Right cardiac atrium (tissue), 5 donors: ENCODE measurements at regions not wholly inside any gene's neighbourhood (a gene's known extent, or its start where the extent isn't known, plus 50 kb on each side); places are given as distances from the start of the nearest gene placed in this dataset.
A peak's percentile ranks its signal among the peaks of the same experiment; 100 is the strongest.

Experiments
- ATAC-seq, 2 donors: fragments of 200-7000 bp; cut with Tn5 transposase; one replicate each; pipeline versions ENCODE4 v1.8.0 to v1.9.1; 2020; ENCODE audit warnings: moderate library complexity in 2 of 2, mild to moderate bottlenecking in 1 of 2
- DNase-seq, 3 donors: peaks; one replicate each; pipeline ENCODE4 v3.0.0-alpha.2; 2020
- H3K27ac ChIP-seq: one replicate; pipeline ENCODE4 v1.5.1; 2013; ENCODE audit warnings: mild to moderate bottlenecking, low read length, control low read depth, moderate library complexity
- H3K27me3 ChIP-seq: one replicate; pipeline ENCODE4 v1.6.1; 2013; ENCODE audit not compliant: control insufficient read depth, insufficient read depth
- H3K4me1 ChIP-seq: one replicate; pipeline ENCODE4 v1.6.1; 2013; ENCODE audit warnings: low read length; ENCODE audit not compliant: control insufficient read depth, insufficient read depth
- H3K4me3 ChIP-seq: one replicate; pipeline ENCODE4 v1.5.1; 2013; ENCODE audit warnings: low read length, control low read depth
- H3K9me3 ChIP-seq: one replicate; pipeline ENCODE4 v1.6.1; 2013; ENCODE audit warnings: low read length; ENCODE audit not compliant: control insufficient read depth
- WGBS: extraction: QIAGEN DNeasy Blood & Tissue Kit; methylation state at CpG from one replicate; pipeline ENCODE4 v1.1.7; 2013; 5-methylcytosine and 5-hydroxymethylcytosine counted together
- intact Hi-C, 4 donors: fragments of 100-400 bp; cut with DNase I; formaldehyde crosslinking; loops; one replicate each; pipeline versions ENCODE4 v1.11.0 to v1.14.0; 2022 to 2023
- donor health status: healthy with polysubstance abuse.
- donor health status: DM: no; HTN: yes; CAD: no.
- donor health status: DM: no; HTN: no; CAD: no.
- donor health status: DM: no; HTN: yes; CAD: no; lungs with severe emphysema.
- donor health status: DM: yes; HTN: yes; CAD: no.

- no peaks in the 10 kb centered on the region for H3K27me3 ChIP-seq
- 31% methylated on average over 3 of the region's 3 CpGs for WGBS
- intact Hi-C loops, result no loop called here
Observed at GRCh38 chr11:45724153-45724552, 58.7 kb upstream of the CHST1 start.

DNA sequence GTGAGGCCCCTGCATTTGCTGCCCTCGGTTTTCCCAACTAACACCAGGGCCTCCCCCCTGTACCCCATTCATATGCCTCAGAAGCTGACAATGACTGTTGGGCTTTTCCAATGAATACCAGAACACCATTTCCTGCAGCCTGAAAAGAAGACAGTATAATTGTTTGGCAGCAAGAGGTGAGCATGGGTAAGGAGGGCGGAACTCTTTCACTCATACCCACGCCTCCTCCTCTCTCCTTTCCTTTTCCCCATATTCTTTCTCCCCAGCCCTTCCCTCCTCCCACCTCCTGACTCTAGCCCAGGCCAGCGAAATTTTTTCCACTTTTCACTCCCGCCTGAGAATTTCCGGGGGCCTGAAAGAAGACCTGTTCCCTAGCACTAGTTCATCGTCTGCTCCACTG lies 58.0 kb upstream of the CHST1 start:
- H3K4me3 ChIP-seq, result no peak overlapping the region
- WGBS, result 71% methylated on average over 7 of the region's 7 CpGs
- H3K27me3 ChIP-seq, result no peaks in the 10 kb centered on the region
- ATAC-seq, result peak in 1 of 2 donors; percentile 54
- H3K9me3 ChIP-seq, result no peaks in the 10 kb centered on the region
- no peak overlapping the region for H3K27ac ChIP-seq
- H3K4me1 ChIP-seq, result no peaks in the 10 kb centered on the region
- no peak for DNase-seq
- intact Hi-C loops, result no loop called here

More at GRCh38 chr11:45724153-45724552, 58.7 kb upstream of the CHST1 start:
- no peak overlapping the region for H3K27ac ChIP-seq
- ATAC-seq (peak; percentile 34 to 64), DNase-seq (peak in 1 of 3 donors; percentile 51)
- H3K4me1 ChIP-seq, result no peaks in the 10 kb centered on the region
- H3K9me3 ChIP-seq, result no peaks in the 10 kb centered on the region
- no peak overlapping the region for H3K4me3 ChIP-seq

GRCh38 chr11:45722144-45722543 lies 56.7 kb upstream of the CHST1 start:
- no peak overlapping the region for H3K4me3 ChIP-seq
- no peaks in the 10 kb centered on the region for H3K9me3 ChIP-seq
- intact Hi-C loops, result no loop called here
- no peak for ATAC-seq
- no peaks in the 10 kb centered on the region for H3K27me3 ChIP-seq
- whole genome bisulfite sequencing, result 90% methylated on average over 13 of the region's 13 CpGs
- H3K27ac ChIP-seq, result no peak overlapping the region
- no peak for DNase-seq
- no peaks in the 10 kb centered on the region for H3K4me1 ChIP-seq

GRCh38 chr11:45717526-45717925 lies 52.1 kb upstream of the CHST1 start:
- Histone ChIP-seq H3K27ac (no peak overlapping the region), H3K4me3 (no peak overlapping the region), H3K4me1 (no peaks in the 10 kb centered on the region), H3K9me3 (no peaks in the 10 kb centered on the region), H3K27me3 (no peaks in the 10 kb centered on the region)
- ATAC-seq (no peak), DNase-seq (no peak)
- WGBS, result 81% methylated on average over 8 of the region's 8 CpGs
- intact Hi-C loops, result no loop called here

DNA sequence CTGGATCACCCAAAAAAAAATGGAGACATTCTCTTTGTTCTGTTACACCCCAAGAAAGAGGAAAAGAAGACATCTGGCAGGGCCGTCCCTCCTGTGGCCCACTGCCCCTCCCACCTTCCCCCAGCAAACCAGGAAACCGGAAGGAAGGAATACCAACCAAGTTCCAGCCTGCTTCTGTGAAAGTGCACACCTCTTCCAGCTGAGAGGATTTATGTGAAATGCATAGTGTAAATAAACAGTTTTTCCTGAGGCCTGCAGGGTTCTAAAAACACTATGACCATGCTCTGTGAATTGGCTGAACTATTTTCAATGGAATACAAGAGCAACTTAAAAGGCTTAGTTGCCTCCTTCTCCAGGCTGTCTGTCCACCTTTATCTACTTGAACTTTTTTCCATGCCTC lies 50.0 kb upstream of the CHST1 start:
- Histone ChIP-seq H3K4me3 (no peak overlapping the region), H3K27ac (no peak overlapping the region), H3K27me3 (no peaks in the 10 kb centered on the region), H3K4me1 (no peaks in the 10 kb centered on the region), H3K9me3 (no peaks in the 10 kb centered on the region)
- intact Hi-C loops, result no loop called here
- ATAC-seq (no peak), DNase-seq (no peak)
- 51% methylated on average over 2 of the region's 2 CpGs for WGBS
